ENCODE measurements at regions not wholly inside any gene's neighbourhood (a gene's known extent, or its start where the extent isn't known, plus 50 kb on each side); places are given as distances from the start of the nearest gene placed in this dataset.

GRCh38 chr20:12241065-12241464 is 323.4 kb downstream of the BTBD3 start:
- H3K4me3 ChIP-seq (ENCODE audit: low read depth, low read length), result no peak overlapping the region
- CTCF ChIA-PET, result no interaction called here
- no peak overlapping the region for H3K27ac ChIP-seq (ENCODE audit: extremely low read depth, low read depth, low read length)
- H3K36me3 ChIP-seq (ENCODE audit: control insufficient read depth in 2 of 2, insufficient read depth in 1 of 2, low read length in 2 of 2), result no peaks in the 10 kb centered on the region
- TF ChIP-seq ZBTB44 (tag by site-specific recombination; IDR thresholded peaks at IDR 0.05), result no peak
- no peak for TF ChIP-seq ZNF16 (tag by site-specific recombination; IDR thresholded peaks at IDR 0.05; ENCODE audit: low read depth)
- TF ChIP-seq ZNF843 (tag by site-specific recombination; IDR thresholded peaks at IDR 0.05), result no peak
- no peak for TF ChIP-seq YY2 (tag by site-specific recombination; IDR thresholded peaks at IDR 0.05)
- H3K9me3 ChIP-seq (ENCODE audit: control insufficient read depth, insufficient read depth, low read depth, low read length), result no peaks in the 10 kb centered on the region
- POLR2A ChIA-PET, result no interaction called here
- H3K4me1 ChIP-seq (ENCODE audit: control insufficient read depth, insufficient read depth, low read length), result no peaks in the 10 kb centered on the region

- TF ChIP-seq ZNF350 (tag by site-specific recombination; IDR thresholded peaks at IDR 0.05), result no peak
- no peak for TF ChIP-seq KLF8 (tag by site-specific recombination; IDR thresholded peaks at IDR 0.05)
- no peak for TF ChIP-seq TSHZ1 (tag by site-specific recombination; IDR thresholded peaks at IDR 0.05; ENCODE audit: borderline replicate concordance)
- Histone ChIP-seq H3K27ac (ENCODE audit: extremely low read depth, low read depth, low read length) (no peak overlapping the region), H3K36me3 (ENCODE audit: control insufficient read depth in 2 of 2, insufficient read depth in 1 of 2, low read length in 2 of 2) (no peaks in the 10 kb centered on the region), H3K9me3 (ENCODE audit: control insufficient read depth, insufficient read depth, low read depth, low read length) (no peaks in the 10 kb centered on the region), H3K4me1 (ENCODE audit: control insufficient read depth, insufficient read depth, low read length) (peaks cover 6% of the 10 kb centered on the region; the same call in 1 of the 2 replicates), H3K4me3 (ENCODE audit: low read depth, low read length) (no peak overlapping the region)
- POLR2A ChIA-PET, result no interaction called here
- CTCF ChIA-PET, result no interaction called here
Measured at GRCh38 chr20:12243327-12243726, 325.6 kb downstream of the BTBD3 start.

GRCh38 chr20:12248481-12248880 is 330.8 kb downstream of the BTBD3 start:
- ChIA-PET POLR2A (no interaction called here), CTCF (interaction anchor here (0.6 to 0.7 kb wide), 2 partner anchors 13 to 236 kb away, joined by 3 read pairs; no protein-coding TSS in a partner anchor)
- H3K4me1 ChIP-seq (ENCODE audit: control insufficient read depth, insufficient read depth, low read length), result peaks cover 6% of the 10 kb centered on the region; the same call in 1 of the 2 replicates

More at GRCh38 chr20:12248481-12248880, 330.8 kb downstream of the BTBD3 start:
- Histone ChIP-seq H3K9me3 (ENCODE audit: control insufficient read depth, insufficient read depth, low read depth, low read length) (no peaks in the 10 kb centered on the region), H3K4me3 (ENCODE audit: low read depth, low read length) (no peak overlapping the region), H3K36me3 (ENCODE audit: control insufficient read depth in 2 of 2, insufficient read depth in 1 of 2, low read length in 2 of 2) (no peaks in the 10 kb centered on the region), H3K27ac (ENCODE audit: extremely low read depth, low read depth, low read length) (no peak overlapping the region)
- no peak for TF ChIP-seq ZNF548 (tag by site-specific recombination; IDR thresholded peaks at IDR 0.05)
- no peak for TF ChIP-seq ZBTB26 (tag by site-specific recombination; optimal IDR thresholded peaks at IDR 0.05)
- no peak for TF ChIP-seq ZNF704 (tag by site-specific recombination; IDR thresholded peaks at IDR 0.05)
- TF ChIP-seq ZNF513 (tag by site-specific recombination; IDR thresholded peaks at IDR 0.05), result no peak
